Left colon (tissue), 2 donors: ENCODE measurements at regions not wholly inside any gene's neighbourhood (a gene's known extent, or its start where the extent isn't known, plus 50 kb on each side); places are given as distances from the start of the nearest gene placed in this dataset.
A peak's percentile ranks its signal among the peaks of the same experiment; 100 is the strongest.
"Not testable (repeated sequence)": the region's sequence is repeated elsewhere in the genome, so short reads cannot be mapped to it uniquely, and the experiment has no call there.

Experiments
- ATAC-seq: fragments of 200-7000 bp; cut with Tn5 transposase; one replicate; pipeline ENCODE4 v1.9.1; 2020; ENCODE audit warnings: mild to moderate bottlenecking, moderate library complexity
- DNase-seq, 2 donors: peaks; one replicate each; pipeline ENCODE4 v3.0.0-alpha.2; 2020
- intact Hi-C, 2 donors: fragments of 100-400 bp; cut with DNase I in 1 of 2; cut with micrococcal nuclease in 1 of 2; formaldehyde crosslinking; loops; one replicate each; pipeline versions ENCODE4 v1.11.2 to v1.14.0; 2022; cut with DNase I, micrococcal nuclease
- donor health status: DM: no; HTN: no; CAD: no.
- donor health status: DM: yes; HTN: yes; CAD: no.

DNA sequence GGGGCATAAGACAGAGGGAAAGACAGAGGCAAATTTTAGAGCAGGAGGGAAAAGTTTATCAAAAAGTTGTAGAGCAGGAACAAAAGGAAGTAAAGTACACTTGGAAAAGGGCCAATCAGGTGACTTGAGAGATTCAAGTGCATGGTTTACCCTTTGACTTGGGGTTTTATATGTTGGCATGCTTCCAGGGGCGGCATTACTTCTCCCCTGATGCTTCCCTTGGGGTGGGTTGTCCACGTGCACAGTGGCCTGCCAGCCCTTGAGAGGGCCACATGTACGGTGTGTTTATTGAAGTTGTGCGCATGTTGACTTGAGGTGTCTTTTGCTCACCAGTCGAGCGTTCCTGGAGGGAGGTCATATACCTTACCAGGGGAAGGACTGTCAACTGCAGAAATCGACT, 259.5 kb upstream of the JARID2 start:
- DNase-seq (peak; percentile 45 to 59), ATAC-seq (peak; percentile 65)
- intact Hi-C loops: no loop called here

- intact Hi-C loops: no loop called here
- ATAC-seq (no peak), DNase-seq (no peak)
These were observed 258.4 kb upstream of the JARID2 start for GRCh38 chr6:14987490-14987889.

GRCh38 chr6:14992382-14992781, 253.5 kb upstream of the JARID2 start:
- DNase-seq: no peak
- no peak for ATAC-seq

DNA sequence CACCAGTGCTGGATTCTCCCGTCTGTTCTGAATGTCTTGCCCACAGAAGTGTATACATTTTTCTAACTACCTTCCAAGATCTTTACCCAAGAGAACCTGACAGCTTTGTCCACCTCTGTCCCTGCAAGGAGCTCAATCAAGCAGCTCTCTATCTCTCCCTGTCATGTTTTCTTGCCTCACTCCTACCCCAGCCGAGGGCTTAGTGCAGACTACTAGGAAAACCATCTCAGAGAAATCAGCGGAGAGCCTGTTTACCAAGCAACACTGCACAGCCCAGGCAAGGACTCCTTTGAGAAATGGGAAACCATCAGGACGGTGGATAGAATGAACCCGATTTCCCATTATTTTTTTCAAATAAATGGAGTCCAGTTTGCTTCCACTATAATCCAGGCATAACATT, 250.7 kb upstream of the JARID2 start:
- no peak for ATAC-seq

More at GRCh38 chr6:14992382-14992781, 253.5 kb upstream of the JARID2 start:
- intact Hi-C loops: no loop called here

GRCh38 chr6:14995966-14996602, 249.8 kb upstream of the JARID2 start:
- ATAC-seq: no peak
- intact Hi-C loops: no loop called here
- DNase-seq: no peak

More for the DNA sequence above, 250.7 kb upstream of the JARID2 start:
- DNase-seq: no peak
- intact Hi-C loops: no loop called here

DNA sequence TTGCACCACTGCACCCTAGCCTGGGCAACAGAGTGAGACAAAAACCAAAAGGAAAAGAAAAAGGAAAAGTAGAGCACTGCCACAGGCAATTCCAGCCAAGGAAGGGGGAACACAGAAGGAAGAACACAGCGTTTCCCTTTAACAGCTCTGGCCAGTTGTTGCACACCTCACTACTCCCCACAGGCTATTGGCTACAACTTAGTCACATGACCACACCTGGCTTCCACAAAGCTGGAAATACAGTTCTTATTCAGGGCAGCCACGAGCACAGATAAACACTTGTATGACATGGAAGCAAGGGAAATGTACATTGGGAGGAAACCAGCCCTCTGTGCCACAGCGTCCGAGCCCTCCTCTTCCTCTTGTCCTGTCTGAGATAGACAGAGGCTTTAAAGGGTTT, 249.0 kb upstream of the JARID2 start:
- no peak for DNase-seq
- intact Hi-C loops: no loop called here
- ATAC-seq: no peak

DNA sequence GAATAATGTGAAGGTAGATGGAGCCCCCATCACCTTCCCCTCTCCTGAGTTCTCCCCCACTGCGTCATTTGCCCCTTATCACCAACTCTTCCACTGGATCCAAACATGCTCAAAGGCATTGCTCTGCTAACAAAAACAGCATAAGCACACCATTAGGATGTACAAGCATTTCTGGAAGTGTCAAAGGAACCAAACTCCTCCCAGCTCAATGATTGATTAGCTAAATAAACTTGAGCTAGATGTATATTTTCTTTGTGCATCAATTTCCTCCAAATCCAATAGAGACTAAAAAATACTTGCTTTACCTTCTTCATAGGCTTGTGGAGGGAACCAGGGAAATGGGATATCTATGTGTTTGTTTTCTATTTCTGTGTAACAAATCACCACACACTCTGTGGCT, 248.4 kb upstream of the JARID2 start:
- intact Hi-C loops: no loop called here
- no peak for DNase-seq
- no peak for ATAC-seq

GRCh38 chr6:14999106-14999505, 246.8 kb upstream of the JARID2 start:
- DNase-seq: no peak
- intact Hi-C loops: no loop called here
- ATAC-seq: no peak

DNA sequence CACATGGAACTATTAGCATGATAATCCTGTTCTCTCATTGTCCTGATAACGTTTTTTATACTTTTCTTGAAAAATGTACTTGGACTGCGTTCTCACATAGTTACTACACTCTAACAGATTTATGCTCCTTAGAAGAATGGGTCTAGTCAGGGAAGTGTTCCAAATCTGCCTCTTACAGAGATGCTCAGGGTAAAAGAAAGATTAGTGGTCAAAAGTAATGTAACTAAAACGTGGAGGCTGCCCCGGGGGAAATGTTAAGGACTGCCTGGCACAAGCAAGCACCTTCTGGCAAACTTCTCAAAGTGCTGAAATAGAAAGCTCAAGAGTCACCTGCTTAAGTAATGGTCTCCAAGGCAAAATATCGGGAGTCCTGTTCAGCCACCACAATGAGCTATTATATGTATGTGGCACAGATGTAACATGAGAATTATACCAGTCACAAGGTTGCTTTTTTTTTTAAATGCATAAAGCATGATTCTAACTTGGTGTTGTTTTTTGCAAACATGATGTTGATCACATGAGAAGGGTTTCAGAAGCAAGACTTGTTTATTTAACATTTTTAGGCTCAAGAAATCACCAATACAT, 244.5 kb upstream of the JARID2 start:
- no peak for ATAC-seq
- intact Hi-C loops: no loop called here
- DNase-seq: no peak

DNA sequence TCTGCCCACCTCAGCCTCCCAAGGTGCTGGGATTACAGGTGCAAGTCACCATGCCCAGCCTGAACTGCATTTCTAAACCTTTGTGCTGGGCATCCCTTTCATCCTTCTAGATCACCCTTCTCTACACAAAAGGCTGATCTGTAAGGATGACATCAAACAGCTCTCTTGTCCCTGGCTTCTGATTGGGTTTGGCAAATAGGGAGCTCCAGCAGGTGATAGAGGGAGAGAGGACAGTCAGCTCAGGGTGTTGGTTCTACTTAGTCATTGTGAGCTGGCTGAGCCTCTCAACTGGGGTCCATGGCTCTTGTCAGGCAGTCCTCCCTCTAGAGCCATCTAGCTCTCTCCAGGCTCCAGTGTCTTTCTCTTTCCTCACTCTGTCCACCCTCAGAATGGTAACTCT, 237.6 kb upstream of the JARID2 start:
- intact Hi-C loops: no loop called here
- ATAC-seq (no peak), DNase-seq (no peak)

GRCh38 chr6:15014958-15015357, 230.9 kb upstream of the JARID2 start:
- DNase-seq: no peak
- intact Hi-C loops: no loop called here

DNA sequence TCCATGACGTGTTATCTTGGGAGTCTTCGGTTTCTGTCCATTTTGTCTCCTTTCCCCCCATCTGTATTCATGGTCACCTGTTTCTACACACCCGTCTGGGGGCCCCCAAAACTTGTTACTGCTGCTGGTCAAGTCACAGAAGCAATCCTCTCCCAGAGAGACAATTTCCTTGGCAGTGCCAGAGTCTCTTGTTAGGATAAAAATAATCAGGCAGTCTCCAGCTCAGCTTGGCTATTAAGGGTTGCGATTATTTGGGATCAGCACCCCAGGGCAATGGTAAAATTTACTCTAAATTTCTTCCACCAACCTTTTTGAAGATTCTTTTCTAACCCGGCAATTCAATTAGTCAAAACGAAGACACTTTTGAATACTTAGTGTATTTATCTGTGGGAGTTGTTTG, 229.1 kb upstream of the JARID2 start:
- intact Hi-C loops: no loop called here
- DNase-seq (no peak), ATAC-seq (no peak)

More at GRCh38 chr6:15014958-15015357, 230.9 kb upstream of the JARID2 start:
- no peak for ATAC-seq

- no peak for ATAC-seq
- intact Hi-C loops: no loop called here
- DNase-seq: no peak
These were observed 228.6 kb upstream of the JARID2 start for GRCh38 chr6:15017261-15017660.

- intact Hi-C loops: no loop called here
- ATAC-seq: no peak
- DNase-seq: no peak
These were observed 228.1 kb upstream of the JARID2 start for GRCh38 chr6:15017803-15018202.

GRCh38 chr6:15020119-15020770, 225.6 kb upstream of the JARID2 start:
- intact Hi-C loops: no loop called here
- ATAC-seq: no peak
- DNase-seq: no peak

DNA sequence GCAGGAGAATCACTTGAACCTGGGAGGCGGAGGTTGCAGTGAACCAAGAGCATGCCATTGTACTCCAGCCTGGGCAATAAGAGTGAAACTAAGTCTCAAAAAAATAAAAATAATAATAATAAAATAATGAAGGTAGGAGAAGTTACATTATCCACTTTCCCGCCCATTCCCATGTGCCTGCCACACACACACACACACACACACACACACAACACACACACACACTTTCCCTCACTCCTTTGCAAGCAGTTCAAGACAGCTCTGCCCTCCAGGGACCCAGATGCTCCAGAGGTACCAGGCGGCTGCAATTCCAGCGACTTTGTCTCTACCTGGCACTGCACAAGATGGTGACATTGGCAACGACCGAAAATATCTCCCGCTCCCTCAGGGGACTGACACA, 224.8 kb upstream of the JARID2 start:
- intact Hi-C loops: no loop called here
- DNase-seq: no peak
- ATAC-seq: no peak

DNA sequence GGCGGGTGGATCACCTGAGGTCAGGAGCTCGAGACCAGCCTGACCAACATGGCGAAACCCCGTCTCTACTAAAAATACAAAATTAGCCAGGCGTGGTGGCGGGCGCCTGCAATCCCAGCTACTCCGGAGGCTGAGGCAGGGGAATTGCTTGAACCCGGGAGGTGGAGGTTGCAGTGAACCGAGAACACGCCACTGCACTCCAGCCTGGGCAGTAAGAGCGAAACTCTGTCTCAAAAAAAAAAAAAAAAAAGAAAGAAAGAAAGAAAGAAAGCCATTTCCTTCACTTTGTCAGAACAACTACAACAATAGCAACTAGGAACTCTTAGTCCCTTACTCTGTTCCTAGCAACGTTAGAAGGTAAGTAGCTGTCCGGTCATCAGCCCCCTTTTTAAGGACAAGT, 222.9 kb upstream of the JARID2 start:
- ATAC-seq, intact Hi-C loops, DNase-seq: not testable (repeated sequence)

DNA sequence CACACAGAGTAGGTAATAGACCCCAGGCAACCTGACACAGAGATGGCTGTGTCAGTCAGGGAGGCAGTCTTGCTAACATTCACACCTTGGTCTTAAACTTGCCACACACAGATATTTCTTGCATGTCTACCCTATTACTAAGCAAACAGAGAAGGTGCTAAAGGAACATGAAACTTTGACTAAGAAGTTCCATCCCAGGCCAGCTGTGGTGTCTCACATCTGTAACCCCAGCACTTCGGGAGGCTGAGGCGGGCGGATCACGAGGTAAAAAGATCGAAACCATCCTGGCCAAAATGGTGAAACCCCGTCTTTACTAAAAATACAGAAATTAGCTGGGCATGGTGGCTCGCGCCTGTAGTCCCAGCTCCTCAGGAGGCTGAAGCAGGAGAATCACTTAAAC, 222.4 kb upstream of the JARID2 start:
- ATAC-seq: no peak
- intact Hi-C loops: no loop called here
- DNase-seq: no peak

DNA sequence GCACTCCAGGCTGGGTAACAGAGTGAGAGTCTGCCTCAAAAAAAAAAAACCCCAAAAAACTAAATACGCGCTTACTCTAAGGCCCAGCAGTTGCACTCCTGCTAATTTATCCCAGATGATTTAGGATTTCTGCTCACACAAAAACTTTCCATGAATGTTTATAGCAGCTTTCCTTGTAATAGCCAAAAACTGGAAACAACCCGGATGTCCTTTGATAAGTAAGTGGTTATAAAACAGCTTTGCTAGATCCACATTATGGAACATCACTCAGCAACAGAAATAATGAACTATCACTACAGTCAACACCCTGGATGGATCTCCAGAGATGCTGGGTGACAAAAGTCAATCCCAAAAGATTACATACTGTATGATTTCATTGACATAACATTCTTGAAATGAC, 220.4 kb upstream of the JARID2 start:
- DNase-seq (no peak), ATAC-seq (no peak)
- intact Hi-C loops: no loop called here

GRCh38 chr6:15026832-15027231, 219.0 kb upstream of the JARID2 start:
- ATAC-seq: no peak
- DNase-seq: no peak
- intact Hi-C loops: no loop called here

GRCh38 chr6:15027472-15027871, 218.4 kb upstream of the JARID2 start:
- ATAC-seq (no peak), DNase-seq (no peak)
- intact Hi-C loops: no loop called here
